ENCODE measurements at regions not wholly inside any gene's neighbourhood (a gene's known extent, or its start where the extent isn't known, plus 50 kb on each side); places are given as distances from the start of the nearest gene placed in this dataset.

GRCh38 chr1:203401199-203401877 lies 50.4 kb upstream of the FMOD start:
- no peak for DNase-seq (ENCODE audit: low read depth in 6 of 9, low spot score in 9 of 9)
- Histone ChIP-seq H3K4me3 (ENCODE audit: low read length in 2 of 2) (no peak overlapping the region), H3K27ac (ENCODE audit: low read depth in 1 of 2, low read length in 1 of 2) (no peak overlapping the region), H3K4me1 (ENCODE audit: control insufficient read depth in 2 of 2, insufficient read depth in 2 of 2, low read length in 2 of 2) (peaks cover 0 to 5% of the 10 kb centered on the region in 2 donors), H3K36me3 (ENCODE audit: control insufficient read depth in 2 of 2, insufficient read depth in 2 of 2, low read length in 1 of 2) (no peaks in the 10 kb centered on the region), H3K27me3 (ENCODE audit: control insufficient read depth in 2 of 2, insufficient read depth in 1 of 2, low read length in 1 of 2) (peaks cover 0 to 6% of the 10 kb centered on the region in 2 donors), H3K9me3 (ENCODE audit: control insufficient read depth in 2 of 2, insufficient read depth in 1 of 2, low read length in 1 of 2) (peaks cover 0 to 6% of the 10 kb centered on the region in 2 donors)
- 95% methylated on average over 10 of the region's 10 CpGs for WGBS

- H3K9me3 ChIP-seq (ENCODE audit: control insufficient read depth in 2 of 2, insufficient read depth in 1 of 2, low read length in 1 of 2): peaks cover 0 to 6% of the 10 kb centered on the region in 2 donors
- 83% methylated on average over 3 of the region's 3 CpGs for WGBS
- no peak for DNase-seq (ENCODE audit: low read depth in 6 of 9, low spot score in 9 of 9)
- H3K36me3 ChIP-seq (ENCODE audit: control insufficient read depth in 2 of 2, insufficient read depth in 2 of 2, low read length in 1 of 2): no peaks in the 10 kb centered on the region
- H3K4me1 ChIP-seq (ENCODE audit: control insufficient read depth in 2 of 2, insufficient read depth in 2 of 2, low read length in 2 of 2): peaks cover 5 to 6% of the 10 kb centered on the region in 2 donors
- H3K27ac ChIP-seq (ENCODE audit: low read depth in 1 of 2, low read length in 1 of 2): no peak overlapping the region
- peaks cover 0 to 6% of the 10 kb centered on the region in 2 donors for H3K27me3 ChIP-seq (ENCODE audit: control insufficient read depth in 2 of 2, insufficient read depth in 1 of 2, low read length in 1 of 2)
- H3K4me3 ChIP-seq (ENCODE audit: low read length in 2 of 2): no peak overlapping the region
Measured at GRCh38 chr1:203402152-203402551, 51.2 kb upstream of the FMOD start.

GRCh38 chr1:203402629-203403337 lies 51.9 kb upstream of the FMOD start:
- peaks cover 0 to 6% of the 10 kb centered on the region in 2 donors for H3K27me3 ChIP-seq (ENCODE audit: control insufficient read depth in 2 of 2, insufficient read depth in 1 of 2, low read length in 1 of 2)
- peaks cover 0 to 6% of the 10 kb centered on the region in 2 donors for H3K9me3 ChIP-seq (ENCODE audit: control insufficient read depth in 2 of 2, insufficient read depth in 1 of 2, low read length in 1 of 2)
- H3K27ac ChIP-seq (ENCODE audit: low read depth in 1 of 2, low read length in 1 of 2): no peak overlapping the region
- H3K36me3 ChIP-seq (ENCODE audit: control insufficient read depth in 2 of 2, insufficient read depth in 2 of 2, low read length in 1 of 2): no peaks in the 10 kb centered on the region
- no peak for DNase-seq (ENCODE audit: low read depth in 6 of 9, low spot score in 9 of 9)
- peaks cover 5 to 8% of the 10 kb centered on the region in 2 donors for H3K4me1 ChIP-seq (ENCODE audit: control insufficient read depth in 2 of 2, insufficient read depth in 2 of 2, low read length in 2 of 2)
- H3K4me3 ChIP-seq (ENCODE audit: low read length in 2 of 2): no peak overlapping the region
- 77% methylated on average over 6 of the region's 6 CpGs for WGBS

- Histone ChIP-seq H3K27me3 (ENCODE audit: control insufficient read depth in 2 of 2, insufficient read depth in 1 of 2, low read length in 1 of 2) (peaks cover 0 to 6% of the 10 kb centered on the region in 2 donors), H3K27ac (ENCODE audit: low read depth in 1 of 2, low read length in 1 of 2) (no peak overlapping the region), H3K9me3 (ENCODE audit: control insufficient read depth in 2 of 2, insufficient read depth in 1 of 2, low read length in 1 of 2) (peaks cover 0 to 6% of the 10 kb centered on the region in 2 donors), H3K4me3 (ENCODE audit: low read length in 2 of 2) (no peak overlapping the region), H3K4me1 (ENCODE audit: control insufficient read depth in 2 of 2, insufficient read depth in 2 of 2, low read length in 2 of 2) (peaks cover 9 to 12% of the 10 kb centered on the region in 2 donors), H3K36me3 (ENCODE audit: control insufficient read depth in 2 of 2, insufficient read depth in 2 of 2, low read length in 1 of 2) (no peaks in the 10 kb centered on the region)
- WGBS: 92% methylated on average over 5 of the region's 5 CpGs
- no peak for DNase-seq (ENCODE audit: low read depth in 6 of 9, low spot score in 9 of 9)
Measured at GRCh38 chr1:203403586-203403985, 52.7 kb upstream of the FMOD start.

GRCh38 chr1:203404546-203404945 lies 53.6 kb upstream of the FMOD start:
- WGBS: 92% methylated on average over 3 of the region's 3 CpGs
- Histone ChIP-seq H3K36me3 (ENCODE audit: control insufficient read depth in 2 of 2, insufficient read depth in 2 of 2, low read length in 1 of 2) (no peaks in the 10 kb centered on the region), H3K9me3 (ENCODE audit: control insufficient read depth in 2 of 2, insufficient read depth in 1 of 2, low read length in 1 of 2) (peaks cover 0 to 12% of the 10 kb centered on the region in 2 donors), H3K4me1 (ENCODE audit: control insufficient read depth in 2 of 2, insufficient read depth in 2 of 2, low read length in 2 of 2) (peaks cover 19 to 20% of the 10 kb centered on the region in 2 donors), H3K27me3 (ENCODE audit: control insufficient read depth in 2 of 2, insufficient read depth in 1 of 2, low read length in 1 of 2) (peaks cover 0 to 8% of the 10 kb centered on the region in 2 donors), H3K27ac (ENCODE audit: low read depth in 1 of 2, low read length in 1 of 2) (no peak overlapping the region), H3K4me3 (ENCODE audit: low read length in 2 of 2) (no peak overlapping the region)
- no peak for DNase-seq (ENCODE audit: low read depth in 6 of 9, low spot score in 9 of 9)

GRCh38 chr1:203405703-203406438 lies 54.9 kb upstream of the FMOD start:
- H3K27ac ChIP-seq (ENCODE audit: low read depth in 1 of 2, low read length in 1 of 2): no peak overlapping the region

GRCh38 chr1:203406446-203407045 lies 55.6 kb upstream of the FMOD start:
- H3K36me3 ChIP-seq (ENCODE audit: control insufficient read depth in 2 of 2, insufficient read depth in 2 of 2, low read length in 1 of 2): no peaks in the 10 kb centered on the region
- H3K4me1 ChIP-seq (ENCODE audit: control insufficient read depth in 2 of 2, insufficient read depth in 2 of 2, low read length in 2 of 2): peaks cover 27 to 29% of the 10 kb centered on the region in 2 donors
- 95% methylated on average over 7 of the region's 7 CpGs for WGBS
- peaks cover 0 to 8% of the 10 kb centered on the region in 2 donors for H3K27me3 ChIP-seq (ENCODE audit: control insufficient read depth in 2 of 2, insufficient read depth in 1 of 2, low read length in 1 of 2)
- peaks cover 0 to 11% of the 10 kb centered on the region in 2 donors for H3K9me3 ChIP-seq (ENCODE audit: control insufficient read depth in 2 of 2, insufficient read depth in 1 of 2, low read length in 1 of 2)
- no peak for DNase-seq (ENCODE audit: low read depth in 6 of 9, low spot score in 9 of 9)
- no peak overlapping the region for H3K4me3 ChIP-seq (ENCODE audit: low read length in 2 of 2)
- H3K27ac ChIP-seq (ENCODE audit: low read depth in 1 of 2, low read length in 1 of 2): no peak overlapping the region

More at GRCh38 chr1:203405703-203406438, 54.9 kb upstream of the FMOD start:
- Histone ChIP-seq H3K4me3 (ENCODE audit: low read length in 2 of 2) (no peak overlapping the region), H3K36me3 (ENCODE audit: control insufficient read depth in 2 of 2, insufficient read depth in 2 of 2, low read length in 1 of 2) (no peaks in the 10 kb centered on the region), H3K4me1 (ENCODE audit: control insufficient read depth in 2 of 2, insufficient read depth in 2 of 2, low read length in 2 of 2) (peaks cover 27 to 29% of the 10 kb centered on the region in 2 donors), H3K27me3 (ENCODE audit: control insufficient read depth in 2 of 2, insufficient read depth in 1 of 2, low read length in 1 of 2) (peaks cover 0 to 8% of the 10 kb centered on the region in 2 donors), H3K9me3 (ENCODE audit: control insufficient read depth in 2 of 2, insufficient read depth in 1 of 2, low read length in 1 of 2) (peaks cover 0 to 12% of the 10 kb centered on the region in 2 donors)
- no peak for DNase-seq (ENCODE audit: low read depth in 6 of 9, low spot score in 9 of 9)
- WGBS: 92% methylated on average over 5 of the region's 5 CpGs

GRCh38 chr1:203407296-203407695 lies 56.4 kb upstream of the FMOD start:
- Histone ChIP-seq H3K4me1 (ENCODE audit: control insufficient read depth in 2 of 2, insufficient read depth in 2 of 2, low read length in 2 of 2) (peaks cover 27 to 29% of the 10 kb centered on the region in 2 donors), H3K36me3 (ENCODE audit: control insufficient read depth in 2 of 2, insufficient read depth in 2 of 2, low read length in 1 of 2) (no peaks in the 10 kb centered on the region), H3K27me3 (ENCODE audit: control insufficient read depth in 2 of 2, insufficient read depth in 1 of 2, low read length in 1 of 2) (peaks cover 0 to 8% of the 10 kb centered on the region in 2 donors), H3K4me3 (ENCODE audit: low read length in 2 of 2) (no peak overlapping the region), H3K27ac (ENCODE audit: low read depth in 1 of 2, low read length in 1 of 2) (no peak overlapping the region), H3K9me3 (ENCODE audit: control insufficient read depth in 2 of 2, insufficient read depth in 1 of 2, low read length in 1 of 2) (peaks cover 0 to 16% of the 10 kb centered on the region in 2 donors)
- 100% methylated on average over 1 of the region's 1 CpG for WGBS
- DNase-seq (ENCODE audit: low read depth in 6 of 9, low spot score in 9 of 9): no peak
